ENCODE measurements at regions not wholly inside any gene's neighbourhood (a gene's known extent, or its start where the extent isn't known, plus 50 kb on each side); places are given as distances from the start of the nearest gene placed in this dataset.
A peak's percentile ranks its signal among the peaks of the same experiment; 100 is the strongest.

GRCh38 chr1:218785928-218786327 is 387.8 kb upstream of the LYPLAL1 start:
- H3K27ac ChIP-seq (ENCODE audit: low read length), result no peak overlapping the region
- H3K9ac ChIP-seq (ENCODE audit: low read length in 2 of 2), result no peak overlapping the region
- H3K27me3 ChIP-seq (ENCODE audit: control insufficient read depth in 1 of 2, insufficient read depth in 2 of 2, low read length in 2 of 2), result no peaks in the 10 kb centered on the region
- H3K9me3 ChIP-seq (ENCODE audit: control insufficient read depth in 2 of 2, low read length in 2 of 2), result no peaks in the 10 kb centered on the region
- peak overlapping the region in 1 of 2 donors; percentile 3 for H3K4me3 ChIP-seq (ENCODE audit: low read length in 2 of 2)
- no peaks in the 10 kb centered on the region for H3K36me3 ChIP-seq (ENCODE audit: control insufficient read depth in 2 of 2, insufficient read depth in 2 of 2, low read length in 2 of 2)
- no peaks in the 10 kb centered on the region for H3K4me1 ChIP-seq (ENCODE audit: control insufficient read depth, insufficient read depth, low read length)

GRCh38 chr1:218787826-218788225 is 385.9 kb upstream of the LYPLAL1 start:
- no peaks in the 10 kb centered on the region for H3K27me3 ChIP-seq (ENCODE audit: control insufficient read depth in 1 of 2, insufficient read depth in 2 of 2, low read length in 2 of 2)
- H3K4me3 ChIP-seq (ENCODE audit: low read length in 2 of 2), result no peak overlapping the region

GRCh38 chr1:218796773-218797172 is 376.9 kb upstream of the LYPLAL1 start:
- H3K9ac ChIP-seq (ENCODE audit: low read length in 2 of 2), result no peak overlapping the region
- H3K36me3 ChIP-seq (ENCODE audit: control insufficient read depth in 2 of 2, insufficient read depth in 2 of 2, low read length in 2 of 2), result no peaks in the 10 kb centered on the region
- no peaks in the 10 kb centered on the region for H3K4me1 ChIP-seq (ENCODE audit: control insufficient read depth, insufficient read depth, low read length)
- no peak overlapping the region for H3K27ac ChIP-seq (ENCODE audit: low read length)
- H3K27me3 ChIP-seq (ENCODE audit: control insufficient read depth in 1 of 2, insufficient read depth in 2 of 2, low read length in 2 of 2), result no peaks in the 10 kb centered on the region
- no peak overlapping the region for H3K4me3 ChIP-seq (ENCODE audit: low read length in 2 of 2)
- H3K9me3 ChIP-seq (ENCODE audit: control insufficient read depth in 2 of 2, low read length in 2 of 2), result no peaks in the 10 kb centered on the region

More at GRCh38 chr1:218787826-218788225, 385.9 kb upstream of the LYPLAL1 start:
- no peak overlapping the region for H3K9ac ChIP-seq (ENCODE audit: low read length in 2 of 2)
- H3K9me3 ChIP-seq (ENCODE audit: control insufficient read depth in 2 of 2, low read length in 2 of 2), result no peaks in the 10 kb centered on the region
- H3K36me3 ChIP-seq (ENCODE audit: control insufficient read depth in 2 of 2, insufficient read depth in 2 of 2, low read length in 2 of 2), result no peaks in the 10 kb centered on the region
- H3K4me1 ChIP-seq (ENCODE audit: control insufficient read depth, insufficient read depth, low read length), result no peaks in the 10 kb centered on the region
- no peak overlapping the region for H3K27ac ChIP-seq (ENCODE audit: low read length)

GRCh38 chr1:218802799-218803198 is 370.9 kb upstream of the LYPLAL1 start:
- no peak overlapping the region for H3K27ac ChIP-seq (ENCODE audit: low read length)
- no peaks in the 10 kb centered on the region for H3K36me3 ChIP-seq (ENCODE audit: control insufficient read depth in 2 of 2, insufficient read depth in 2 of 2, low read length in 2 of 2)
- no peaks in the 10 kb centered on the region for H3K27me3 ChIP-seq (ENCODE audit: control insufficient read depth in 1 of 2, insufficient read depth in 2 of 2, low read length in 2 of 2)
- H3K9me3 ChIP-seq (ENCODE audit: control insufficient read depth in 2 of 2, low read length in 2 of 2), result no peaks in the 10 kb centered on the region
- no peak overlapping the region for H3K4me3 ChIP-seq (ENCODE audit: low read length in 2 of 2)
- H3K4me1 ChIP-seq (ENCODE audit: control insufficient read depth, insufficient read depth, low read length), result no peaks in the 10 kb centered on the region
- no peak overlapping the region for H3K9ac ChIP-seq (ENCODE audit: low read length in 2 of 2)

- H3K9ac ChIP-seq (ENCODE audit: low read length in 2 of 2), result no peak overlapping the region
- no peaks in the 10 kb centered on the region for H3K4me1 ChIP-seq (ENCODE audit: control insufficient read depth, insufficient read depth, low read length)
- no peak overlapping the region for H3K4me3 ChIP-seq (ENCODE audit: low read length in 2 of 2)
- no peaks in the 10 kb centered on the region for H3K27me3 ChIP-seq (ENCODE audit: control insufficient read depth in 1 of 2, insufficient read depth in 2 of 2, low read length in 2 of 2)
- no peaks in the 10 kb centered on the region for H3K36me3 ChIP-seq (ENCODE audit: control insufficient read depth in 2 of 2, insufficient read depth in 2 of 2, low read length in 2 of 2)
- no peaks in the 10 kb centered on the region for H3K9me3 ChIP-seq (ENCODE audit: control insufficient read depth in 2 of 2, low read length in 2 of 2)
- no peak overlapping the region for H3K27ac ChIP-seq (ENCODE audit: low read length)
Observed at GRCh38 chr1:218803351-218803997, 370.2 kb upstream of the LYPLAL1 start.

GRCh38 chr1:218804014-218804785 is 369.5 kb upstream of the LYPLAL1 start:
- Histone ChIP-seq H3K27me3 (ENCODE audit: control insufficient read depth in 1 of 2, insufficient read depth in 2 of 2, low read length in 2 of 2) (no peaks in the 10 kb centered on the region), H3K9me3 (ENCODE audit: control insufficient read depth in 2 of 2, low read length in 2 of 2) (no peaks in the 10 kb centered on the region), H3K27ac (ENCODE audit: low read length) (no peak overlapping the region), H3K9ac (ENCODE audit: low read length in 2 of 2) (no peak overlapping the region), H3K4me3 (ENCODE audit: low read length in 2 of 2) (no peak overlapping the region), H3K36me3 (ENCODE audit: control insufficient read depth in 2 of 2, insufficient read depth in 2 of 2, low read length in 2 of 2) (no peaks in the 10 kb centered on the region), H3K4me1 (ENCODE audit: control insufficient read depth, insufficient read depth, low read length) (no peaks in the 10 kb centered on the region)

GRCh38 chr1:218809061-218809460 is 364.6 kb upstream of the LYPLAL1 start:
- Histone ChIP-seq H3K4me1 (ENCODE audit: control insufficient read depth, insufficient read depth, low read length) (peaks cover 3% of the 10 kb centered on the region), H3K9me3 (ENCODE audit: control insufficient read depth in 2 of 2, low read length in 2 of 2) (no peaks in the 10 kb centered on the region), H3K27ac (ENCODE audit: low read length) (no peak overlapping the region), H3K9ac (ENCODE audit: low read length in 2 of 2) (no peak overlapping the region), H3K36me3 (ENCODE audit: control insufficient read depth in 2 of 2, insufficient read depth in 2 of 2, low read length in 2 of 2) (no peaks in the 10 kb centered on the region), H3K4me3 (ENCODE audit: low read length in 2 of 2) (no peak overlapping the region), H3K27me3 (ENCODE audit: control insufficient read depth in 1 of 2, insufficient read depth in 2 of 2, low read length in 2 of 2) (no peaks in the 10 kb centered on the region)

- Histone ChIP-seq H3K4me3 (ENCODE audit: low read length in 2 of 2) (no peak overlapping the region), H3K9ac (ENCODE audit: low read length in 2 of 2) (no peak overlapping the region), H3K9me3 (ENCODE audit: control insufficient read depth in 2 of 2, low read length in 2 of 2) (no peaks in the 10 kb centered on the region), H3K36me3 (ENCODE audit: control insufficient read depth in 2 of 2, insufficient read depth in 2 of 2, low read length in 2 of 2) (no peaks in the 10 kb centered on the region), H3K27me3 (ENCODE audit: control insufficient read depth in 1 of 2, insufficient read depth in 2 of 2, low read length in 2 of 2) (no peaks in the 10 kb centered on the region), H3K27ac (ENCODE audit: low read length) (no peak overlapping the region), H3K4me1 (ENCODE audit: control insufficient read depth, insufficient read depth, low read length) (peaks cover 3% of the 10 kb centered on the region)
Observed at GRCh38 chr1:218809625-218810024, 364.1 kb upstream of the LYPLAL1 start.

- Histone ChIP-seq H3K36me3 (ENCODE audit: control insufficient read depth in 2 of 2, insufficient read depth in 2 of 2, low read length in 2 of 2) (no peaks in the 10 kb centered on the region), H3K4me3 (ENCODE audit: low read length in 2 of 2) (no peak overlapping the region), H3K4me1 (ENCODE audit: control insufficient read depth, insufficient read depth, low read length) (peaks cover 3% of the 10 kb centered on the region), H3K9ac (ENCODE audit: low read length in 2 of 2) (no peak overlapping the region), H3K27me3 (ENCODE audit: control insufficient read depth in 1 of 2, insufficient read depth in 2 of 2, low read length in 2 of 2) (no peaks in the 10 kb centered on the region), H3K9me3 (ENCODE audit: control insufficient read depth in 2 of 2, low read length in 2 of 2) (no peaks in the 10 kb centered on the region), H3K27ac (ENCODE audit: low read length) (no peak overlapping the region)
Observed at GRCh38 chr1:218810306-218810705, 363.4 kb upstream of the LYPLAL1 start.

- H3K4me3 ChIP-seq (ENCODE audit: low read length in 2 of 2), result no peak overlapping the region
- no peaks in the 10 kb centered on the region for H3K9me3 ChIP-seq (ENCODE audit: control insufficient read depth in 2 of 2, low read length in 2 of 2)
- H3K27ac ChIP-seq (ENCODE audit: low read length), result no peak overlapping the region
- no peaks in the 10 kb centered on the region for H3K36me3 ChIP-seq (ENCODE audit: control insufficient read depth in 2 of 2, insufficient read depth in 2 of 2, low read length in 2 of 2)
- H3K9ac ChIP-seq (ENCODE audit: low read length in 2 of 2), result no peak overlapping the region
- H3K4me1 ChIP-seq (ENCODE audit: control insufficient read depth, insufficient read depth, low read length), result peaks cover 3% of the 10 kb centered on the region
- H3K27me3 ChIP-seq (ENCODE audit: control insufficient read depth in 1 of 2, insufficient read depth in 2 of 2, low read length in 2 of 2), result no peaks in the 10 kb centered on the region
Observed at GRCh38 chr1:218811497-218811896, 362.2 kb upstream of the LYPLAL1 start.

- H3K9me3 ChIP-seq (ENCODE audit: control insufficient read depth in 2 of 2, low read length in 2 of 2), result no peaks in the 10 kb centered on the region
- H3K27ac ChIP-seq (ENCODE audit: low read length), result no peak overlapping the region
Observed at GRCh38 chr1:218812360-218812759, 361.3 kb upstream of the LYPLAL1 start.

More at GRCh38 chr1:218812360-218812759, 361.3 kb upstream of the LYPLAL1 start:
- no peak overlapping the region for H3K4me3 ChIP-seq (ENCODE audit: low read length in 2 of 2)
- H3K9ac ChIP-seq (ENCODE audit: low read length in 2 of 2), result no peak overlapping the region
- no peaks in the 10 kb centered on the region for H3K27me3 ChIP-seq (ENCODE audit: control insufficient read depth in 1 of 2, insufficient read depth in 2 of 2, low read length in 2 of 2)
- H3K36me3 ChIP-seq (ENCODE audit: control insufficient read depth in 2 of 2, insufficient read depth in 2 of 2, low read length in 2 of 2), result no peaks in the 10 kb centered on the region
- peaks cover 3% of the 10 kb centered on the region for H3K4me1 ChIP-seq (ENCODE audit: control insufficient read depth, insufficient read depth, low read length)

Measured in stomach smooth muscle (tissue), 2 donors.